Keratinocyte (primary cell): ENCODE measurements at regions not wholly inside any gene's neighbourhood (a gene's known extent, or its start where the extent isn't known, plus 50 kb on each side); places are given as distances from the start of the nearest gene placed in this dataset.

Experiments used
- DNase-seq: peaks from one replicate; pipeline ENCODE4 v3.0.0-alpha.2; 2011; ENCODE audit warnings: low read depth, missing footprints, low spot score
- FAIRE-seq: peaks from 2 replicates; lab custom pipeline; 2011; peaks lifted over from hg19 to GRCh38; lab: Jason Lieb, UNC
- H2AFZ ChIP-seq: 2 replicates; pipeline ENCODE4 v1.6.0; 2012; ENCODE audit warnings: low read length, control low read depth, inconsistent platforms; ENCODE audit not compliant: control insufficient read depth
- H3K27ac ChIP-seq: 2 replicates; pipeline ENCODE4 v1.5.1; 2011; ENCODE audit warnings: low read length; ENCODE audit not compliant: control insufficient read depth, insufficient read depth
- H3K27me3 ChIP-seq: 3 replicates; pipeline ENCODE4 v1.6.0; 2011; ENCODE audit warnings: low read length; ENCODE audit not compliant: control insufficient read depth, insufficient read depth; ENCODE audit errors: extremely low read depth
- H3K36me3 ChIP-seq, 2 experiments: 2 replicates in 1 of 2; 3 replicates in 1 of 2; pipeline ENCODE4 v1.5.1; 2011; ENCODE audit warnings: low read length in 2 of 2, mild to moderate bottlenecking in 1 of 2; ENCODE audit not compliant: control insufficient read depth in 2 of 2, insufficient read depth in 2 of 2; ENCODE audit errors: extremely low read depth in 1 of 2
- H3K4me1 ChIP-seq: 3 replicates; pipeline ENCODE4 v1.5.1; 2011; ENCODE audit warnings: low read length; ENCODE audit not compliant: control insufficient read depth, insufficient read depth; ENCODE audit errors: extremely low read depth
- H3K4me2 ChIP-seq: 3 replicates; pipeline ENCODE4 v1.6.0; 2011; ENCODE audit warnings: low read depth, low read length; ENCODE audit not compliant: control insufficient read depth, insufficient read depth; ENCODE audit errors: extremely low read depth
- H3K4me3 ChIP-seq, 3 experiments: fragments of 200-600 bp in 1 of 3; sonication (generic) in 1 of 3; 2 replicates in 2 of 3; 3 replicates in 1 of 3; pipeline ENCODE4 v1.5.1; 2011 to 2016; ENCODE audit warnings: low read length in 3 of 3, mild to moderate bottlenecking in 3 of 3, control low read depth in 2 of 3, inconsistent platforms in 1 of 3, low read depth in 1 of 3, mixed read lengths in 1 of 3, mixed run types in 1 of 3, moderate library complexity in 1 of 3; ENCODE audit not compliant: control insufficient read depth in 2 of 3, insufficient read depth in 2 of 3; ENCODE audit errors: extremely low read depth in 1 of 3
- H3K79me2 ChIP-seq: 2 replicates; pipeline ENCODE4 v1.6.0; 2012; ENCODE audit warnings: low read length; ENCODE audit not compliant: control insufficient read depth, insufficient read depth
- H3K9ac ChIP-seq: 3 replicates; pipeline ENCODE4 v1.6.0; 2011; ENCODE audit warnings: low read length; ENCODE audit not compliant: control insufficient read depth, insufficient read depth; ENCODE audit errors: extremely low read depth
- H3K9me1 ChIP-seq: 3 replicates; pipeline ENCODE4 v1.6.0; 2011; ENCODE audit warnings: low read length; ENCODE audit not compliant: control insufficient read depth, insufficient read depth; ENCODE audit errors: extremely low read depth
- H3K9me3 ChIP-seq: 2 replicates; pipeline ENCODE4 v1.5.1; 2012; ENCODE audit warnings: low read depth, low read length; ENCODE audit not compliant: control insufficient read depth
- H4K20me1 ChIP-seq: 3 replicates; pipeline ENCODE4 v1.6.0; 2011; ENCODE audit warnings: low read length; ENCODE audit not compliant: control insufficient read depth, insufficient read depth; ENCODE audit errors: extremely low read depth
- EZH2 ChIP-seq: IDR thresholded peaks from one replicate; pipeline ENCODE4 v1.6.1; 2012; ENCODE audit warnings: inconsistent platforms, mild to moderate bottlenecking, low read length, moderate library complexity
- dilution Hi-C: fragments of 300-500 bp; cut with MboI; formaldehyde crosslinking; loops from one replicate; pipeline ENCODE4 v1.7.0; 2020; ENCODE audit warnings: low sequenced_read_pairs; ENCODE audit not compliant: extremely low pct_ligation_motif_present
- TF ChIP-seq, protein P1 (sequence below), 3 experiments: IDR thresholded peaks in 1 of 3; conservative IDR thresholded peaks in 1 of 3; optimal IDR thresholded peaks in 1 of 3; 2 replicates in 2 of 3; 3 replicates in 1 of 3; pipeline versions ENCODE3 to v1.5.1; 2011; ENCODE audit warnings: low read length in 3 of 3, mild to moderate bottlenecking in 3 of 3, moderate library complexity in 2 of 3, control low read depth in 1 of 3, inconsistent platforms in 1 of 3; ENCODE audit not compliant: insufficient read depth in 2 of 3; ENCODE audit errors: extremely low read depth in 1 of 3

- no peaks in the 10 kb centered on the region for H3K79me2 ChIP-seq
- no peaks in the 10 kb centered on the region for H3K36me3 ChIP-seq
- H2AFZ ChIP-seq = no peak overlapping the region
- no peaks in the 10 kb centered on the region for H3K4me1 ChIP-seq
- H3K9me1 ChIP-seq = no peaks in the 10 kb centered on the region
- TF ChIP-seq, protein P1, sequence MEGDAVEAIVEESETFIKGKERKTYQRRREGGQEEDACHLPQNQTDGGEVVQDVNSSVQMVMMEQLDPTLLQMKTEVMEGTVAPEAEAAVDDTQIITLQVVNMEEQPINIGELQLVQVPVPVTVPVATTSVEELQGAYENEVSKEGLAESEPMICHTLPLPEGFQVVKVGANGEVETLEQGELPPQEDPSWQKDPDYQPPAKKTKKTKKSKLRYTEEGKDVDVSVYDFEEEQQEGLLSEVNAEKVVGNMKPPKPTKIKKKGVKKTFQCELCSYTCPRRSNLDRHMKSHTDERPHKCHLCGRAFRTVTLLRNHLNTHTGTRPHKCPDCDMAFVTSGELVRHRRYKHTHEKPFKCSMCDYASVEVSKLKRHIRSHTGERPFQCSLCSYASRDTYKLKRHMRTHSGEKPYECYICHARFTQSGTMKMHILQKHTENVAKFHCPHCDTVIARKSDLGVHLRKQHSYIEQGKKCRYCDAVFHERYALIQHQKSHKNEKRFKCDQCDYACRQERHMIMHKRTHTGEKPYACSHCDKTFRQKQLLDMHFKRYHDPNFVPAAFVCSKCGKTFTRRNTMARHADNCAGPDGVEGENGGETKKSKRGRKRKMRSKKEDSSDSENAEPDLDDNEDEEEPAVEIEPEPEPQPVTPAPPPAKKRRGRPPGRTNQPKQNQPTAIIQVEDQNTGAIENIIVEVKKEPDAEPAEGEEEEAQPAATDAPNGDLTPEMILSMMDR (optimal IDR thresholded peaks at IDR 0.05 in 1 of 3, IDR thresholded peaks at IDR 0.05 in 1 of 3, conservative IDR thresholded peaks at IDR 0.05 in 1 of 3; ENCODE audit: extremely low read depth in 1 of 3, insufficient read depth in 2 of 3, low read length in 3 of 3) = no peak
- TF ChIP-seq EZH2 = no peak
- H3K9ac ChIP-seq = no peak overlapping the region
- peaks cover 32% of the 10 kb centered on the region for H3K27me3 ChIP-seq
- FAIRE-seq = no peak
- no peaks in the 10 kb centered on the region for H3K9me3 ChIP-seq
- no peak overlapping the region for H3K27ac ChIP-seq
- dilution Hi-C loops = no loop called here
- no peak overlapping the region for H3K4me3 ChIP-seq
- H4K20me1 ChIP-seq = peaks cover 2% of the 10 kb centered on the region
- DNase-seq = no peak
- no peak overlapping the region for H3K4me2 ChIP-seq
These were observed 95.0 kb downstream of the GEMIN8 start for GRCh38 chrX:13934731-13935130.

GRCh38 chrX:13933851-13934250, 95.8 kb downstream of the GEMIN8 start:
- no peak overlapping the region for H3K4me2 ChIP-seq
- no peak overlapping the region for H3K27ac ChIP-seq
- H3K79me2 ChIP-seq = no peaks in the 10 kb centered on the region
- no peak overlapping the region for H2AFZ ChIP-seq
- no peak overlapping the region for H3K9ac ChIP-seq
- FAIRE-seq (no peak), DNase-seq (no peak)
- dilution Hi-C loops = no loop called here
- H3K9me1 ChIP-seq = no peaks in the 10 kb centered on the region
- H3K36me3 ChIP-seq = no peaks in the 10 kb centered on the region
- H3K4me3 ChIP-seq = no peak overlapping the region
- TF ChIP-seq, protein P1 (optimal IDR thresholded peaks at IDR 0.05 in 1 of 3, IDR thresholded peaks at IDR 0.05 in 1 of 3, conservative IDR thresholded peaks at IDR 0.05 in 1 of 3; ENCODE audit: extremely low read depth in 1 of 3, insufficient read depth in 2 of 3, low read length in 3 of 3) = no peak
- no peak for TF ChIP-seq EZH2
- H3K4me1 ChIP-seq = no peaks in the 10 kb centered on the region
- peaks cover 2% of the 10 kb centered on the region for H4K20me1 ChIP-seq
- no peaks in the 10 kb centered on the region for H3K9me3 ChIP-seq
- H3K27me3 ChIP-seq = peaks cover 31% of the 10 kb centered on the region
